BJ (cell line): ENCODE measurements at regions not wholly inside any gene's neighbourhood (a gene's known extent, or its start where the extent isn't known, plus 50 kb on each side); places are given as distances from the start of the nearest gene placed in this dataset.

Source experiments
- CTCF ChIA-PET: fragments of 350-600 bp; formaldehyde crosslinking; extraction: SDS; loops from one replicate; lab custom pipeline; 2021; ENCODE audit warnings: antibody characterized with exemption, inconsistent platforms; lab: Yijun Ruan, JAX
- POLR2A ChIA-PET: fragments of 300-600 bp; sonication (Branson Sonifier 250); formaldehyde crosslinking; extraction: SDS; loops from one replicate; lab custom pipeline; 2021; ENCODE audit warnings: antibody characterized with exemption; lab: Charles Lee
- DNase-seq: peaks from one replicate; pipeline ENCODE4 v3.0.0-alpha.2; 2011; ENCODE audit warnings: low read depth
- H3K27me3 ChIP-seq: 2 replicates; pipeline ENCODE4 v1.6.0; 2011; ENCODE audit warnings: low read length; ENCODE audit not compliant: control insufficient read depth, insufficient read depth
- H3K36me3 ChIP-seq: 2 replicates; pipeline ENCODE4 v1.5.1; 2011; ENCODE audit warnings: low read length; ENCODE audit not compliant: control insufficient read depth, insufficient read depth
- H3K4me3 ChIP-seq: 2 replicates; pipeline ENCODE4 v1.5.1; 2011; ENCODE audit warnings: low read depth, mild to moderate bottlenecking, control low read depth, low read length
- TF ChIP-seq, protein P1 (sequence below): IDR thresholded peaks from 2 replicates; pipeline ENCODE4 v1.5.1; 2011; ENCODE audit warnings: low read depth, mild to moderate bottlenecking, control low read depth, inconsistent platforms, low read length, moderate library complexity; ENCODE audit not compliant: insufficient read depth

DNA sequence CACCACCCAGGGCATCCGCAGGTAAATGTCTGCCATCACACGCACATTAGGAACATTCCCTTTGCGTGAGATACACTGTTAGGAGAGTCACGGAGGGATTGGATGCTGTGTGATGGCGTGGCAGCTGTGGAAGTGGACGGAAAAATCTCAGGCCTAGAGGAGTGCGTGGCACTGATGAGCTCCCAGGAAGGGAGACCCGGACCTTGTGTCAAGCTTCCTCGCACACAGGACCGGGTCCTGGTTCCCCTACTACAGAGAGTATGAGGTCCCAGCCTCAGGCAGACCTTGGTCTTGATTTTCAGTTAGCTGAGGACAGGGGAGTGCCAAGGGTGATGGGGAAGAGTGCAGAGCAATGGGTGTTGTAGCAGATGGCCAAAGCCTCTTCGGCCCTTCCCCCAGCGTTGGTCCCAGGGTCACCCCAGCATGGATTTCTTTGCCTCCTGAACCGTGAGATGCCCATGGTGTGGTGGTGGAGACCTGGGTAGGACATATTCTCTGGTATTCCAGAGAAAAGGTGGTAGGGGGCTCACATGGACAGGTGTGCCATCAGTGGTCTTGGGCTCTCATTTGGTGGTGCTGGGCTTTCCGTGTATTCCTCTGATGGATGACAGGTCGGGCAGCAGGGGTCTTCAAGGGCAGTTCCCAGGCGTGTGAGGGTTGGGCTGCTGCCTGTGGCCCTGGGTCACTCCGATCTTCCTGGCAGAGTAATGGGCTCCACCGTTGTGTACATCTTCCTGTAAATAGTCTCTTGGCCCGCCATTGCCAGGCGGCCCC lies 105.1 kb downstream of the SNRPN start:
- no peak for DNase-seq
- CTCF ChIA-PET: no interaction called here
- TF ChIP-seq, protein P1, sequence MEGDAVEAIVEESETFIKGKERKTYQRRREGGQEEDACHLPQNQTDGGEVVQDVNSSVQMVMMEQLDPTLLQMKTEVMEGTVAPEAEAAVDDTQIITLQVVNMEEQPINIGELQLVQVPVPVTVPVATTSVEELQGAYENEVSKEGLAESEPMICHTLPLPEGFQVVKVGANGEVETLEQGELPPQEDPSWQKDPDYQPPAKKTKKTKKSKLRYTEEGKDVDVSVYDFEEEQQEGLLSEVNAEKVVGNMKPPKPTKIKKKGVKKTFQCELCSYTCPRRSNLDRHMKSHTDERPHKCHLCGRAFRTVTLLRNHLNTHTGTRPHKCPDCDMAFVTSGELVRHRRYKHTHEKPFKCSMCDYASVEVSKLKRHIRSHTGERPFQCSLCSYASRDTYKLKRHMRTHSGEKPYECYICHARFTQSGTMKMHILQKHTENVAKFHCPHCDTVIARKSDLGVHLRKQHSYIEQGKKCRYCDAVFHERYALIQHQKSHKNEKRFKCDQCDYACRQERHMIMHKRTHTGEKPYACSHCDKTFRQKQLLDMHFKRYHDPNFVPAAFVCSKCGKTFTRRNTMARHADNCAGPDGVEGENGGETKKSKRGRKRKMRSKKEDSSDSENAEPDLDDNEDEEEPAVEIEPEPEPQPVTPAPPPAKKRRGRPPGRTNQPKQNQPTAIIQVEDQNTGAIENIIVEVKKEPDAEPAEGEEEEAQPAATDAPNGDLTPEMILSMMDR: no peak
- Histone ChIP-seq H3K27me3 (no peaks in the 10 kb centered on the region), H3K36me3 (peaks cover 24% of the 10 kb centered on the region), H3K4me3 (no peak overlapping the region)
- POLR2A ChIA-PET: no interaction called here

DNA sequence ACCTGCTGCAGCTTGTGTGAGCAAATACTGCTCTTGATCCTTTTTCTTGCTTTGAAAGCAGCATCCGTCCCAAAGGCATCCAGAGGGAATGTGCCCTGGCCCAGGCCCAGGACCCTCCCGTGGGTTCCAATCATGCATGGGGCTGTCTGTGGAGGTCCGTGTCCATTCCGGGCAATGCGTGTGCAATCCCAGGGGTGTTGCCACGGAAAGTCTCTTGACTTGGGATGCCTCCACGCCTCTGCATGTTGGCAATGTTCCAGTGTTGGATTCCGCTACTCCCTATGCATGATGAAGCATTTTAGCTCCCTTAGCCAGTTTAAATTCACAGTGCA lies 105.7 kb downstream of the SNRPN start:
- CTCF ChIA-PET: no interaction called here
- TF ChIP-seq, protein P1: no peak
- Histone ChIP-seq H3K4me3 (no peak overlapping the region), H3K36me3 (peaks cover 23% of the 10 kb centered on the region), H3K27me3 (no peaks in the 10 kb centered on the region)
- DNase-seq: no peak
- POLR2A ChIA-PET: no interaction called here

DNA sequence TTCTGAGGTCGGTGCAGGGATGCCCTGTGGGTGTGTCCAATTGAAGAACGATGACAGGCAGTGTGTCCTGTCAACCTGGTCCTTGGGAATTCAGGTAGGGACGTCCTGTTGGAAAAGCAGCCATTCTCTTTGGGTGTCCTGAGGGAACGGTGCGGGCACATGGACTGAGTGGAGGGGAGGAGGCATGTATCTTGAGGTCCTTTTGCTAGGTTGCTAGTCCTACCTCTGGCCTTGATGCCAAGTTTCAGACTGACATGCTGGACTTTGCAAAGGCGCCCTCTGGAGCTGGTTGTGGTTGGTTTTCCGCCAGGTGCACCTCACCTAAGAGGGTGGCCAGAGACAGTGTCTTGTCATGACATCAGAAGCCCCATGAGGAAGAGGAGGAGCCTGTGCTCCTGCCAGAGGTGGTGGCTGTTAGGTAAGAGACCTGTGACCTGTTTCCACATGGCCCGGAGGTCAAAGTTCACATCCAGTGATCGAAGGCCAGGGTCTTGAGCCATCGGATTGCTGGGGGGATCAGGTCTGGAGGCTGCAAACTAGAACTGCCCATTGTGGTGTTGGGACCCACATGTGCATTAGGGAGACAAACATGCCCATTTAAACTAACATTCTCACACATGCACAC lies 106.3 kb downstream of the SNRPN start:
- Histone ChIP-seq H3K36me3 (peaks cover 26% of the 10 kb centered on the region), H3K27me3 (no peaks in the 10 kb centered on the region), H3K4me3 (no peak overlapping the region)
- ChIA-PET CTCF (no interaction called here), POLR2A (no interaction called here)
- TF ChIP-seq, protein P1: no peak
- no peak for DNase-seq

DNA sequence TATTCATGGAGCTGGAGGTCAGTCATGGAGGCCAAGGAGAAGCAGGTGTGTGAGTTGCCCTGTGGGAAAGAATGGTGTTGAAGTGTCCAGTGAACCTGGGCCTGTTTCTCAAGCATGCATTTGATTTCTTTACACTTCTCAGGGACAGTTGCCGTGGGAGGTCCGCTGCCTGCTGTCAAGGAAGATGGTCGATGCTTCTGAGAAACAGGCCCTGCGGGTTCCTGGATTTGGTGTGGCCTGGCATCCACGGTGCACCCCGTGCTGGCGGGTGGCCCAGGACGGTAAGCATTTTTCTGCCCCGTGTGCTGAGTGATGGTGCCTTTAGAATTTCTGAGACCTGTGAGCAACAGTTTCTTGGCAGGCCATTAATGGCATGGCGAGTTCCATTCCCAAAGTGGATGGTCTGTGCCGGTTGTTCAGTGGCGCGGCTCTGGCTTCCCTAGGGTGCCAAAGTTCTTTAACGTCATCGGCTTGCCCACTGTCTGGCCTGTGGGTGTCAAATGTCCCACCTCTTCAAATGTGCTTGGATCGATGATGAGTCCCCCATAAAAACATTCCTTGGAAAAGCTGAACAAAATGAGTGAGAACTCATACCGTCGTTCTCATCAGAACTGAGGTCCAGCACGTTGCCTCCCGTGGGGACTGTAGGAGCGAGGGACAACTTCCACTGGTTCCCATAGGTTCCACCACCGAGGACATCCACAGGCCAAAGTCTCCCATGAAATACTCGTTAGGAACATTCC lies 107.2 kb downstream of the SNRPN start:
- ChIA-PET CTCF (no interaction called here), POLR2A (no interaction called here)
- H3K36me3 ChIP-seq: peaks cover 29% of the 10 kb centered on the region
- TF ChIP-seq, protein P1: no peak
- H3K27me3 ChIP-seq: no peaks in the 10 kb centered on the region
- no peak overlapping the region for H3K4me3 ChIP-seq
- DNase-seq: no peak
